ENCODE measurements at regions not wholly inside any gene's neighbourhood (a gene's known extent, or its start where the extent isn't known, plus 50 kb on each side); places are given as distances from the start of the nearest gene placed in this dataset.

DNA sequence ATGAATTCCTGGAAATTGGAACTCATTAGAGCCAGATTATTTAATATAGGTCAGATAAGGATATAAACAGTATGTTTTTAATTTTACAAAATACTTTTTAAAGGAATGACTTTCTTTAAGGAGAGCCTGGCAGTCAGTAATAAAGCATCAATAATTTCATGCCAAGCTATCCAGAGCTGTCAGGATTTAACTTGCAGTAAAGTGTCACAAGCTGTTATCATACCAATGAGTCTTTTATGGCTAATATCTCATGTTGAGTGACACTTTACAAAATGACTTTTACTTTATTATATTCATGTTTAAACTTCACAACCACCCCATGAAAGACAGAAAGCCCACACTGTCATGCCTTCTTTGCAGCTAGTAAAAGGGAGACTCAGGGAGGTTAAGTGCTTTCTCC lies 72.9 kb upstream of the C3orf49 start:
- Mint-ChIP-seq H3K27me3 (ENCODE audit: insufficient read depth, low read depth, poor library complexity) (no peaks in the 10 kb centered on the region), H3K27ac (no peak overlapping the region), H3K9me3 (no peaks in the 10 kb centered on the region), H3K36me3 (ENCODE audit: low read depth) (no peaks in the 10 kb centered on the region), H3K4me1 (no peaks in the 10 kb centered on the region), H3K4me3 (no peak overlapping the region)
- Histone ChIP-seq H3K4me2 (no peak overlapping the region), H3K27me3 (ENCODE audit: insufficient read depth) (no peaks in the 10 kb centered on the region), H4K20me1 (replicated peaks; ENCODE audit: insufficient read depth) (no peaks in the 10 kb centered on the region), H3K79me2 (replicated peaks; ENCODE audit: insufficient read depth) (no peaks in the 10 kb centered on the region), H3K27ac (ENCODE audit: low read depth) (no peak overlapping the region), H3K4me3 (no peak overlapping the region), H3F3A (replicated peaks; ENCODE audit: low read depth) (no peaks in the 10 kb centered on the region), H2AFZ (no peak overlapping the region), H3K36me3 (ENCODE audit: insufficient read depth) (no peaks in the 10 kb centered on the region), H3K9me2 (ENCODE audit: insufficient read depth) (peaks cover 6% of the 10 kb centered on the region; the same call in 1 of the 2 replicates), H3K4me1 (ENCODE audit: insufficient read depth) (0 out of 2 replicates have a peak, but pooled peaks cover 3% of the 10 kb centered on the region)
- TF ChIP-seq ZNF462 (CRISPR knock-in tag; IDR thresholded peaks at IDR 0.05) (no peak), NANOG (IDR thresholded peaks at IDR 0.05; ENCODE audit: borderline replicate concordance) (no peak), CREB1 (CRISPR knock-in tag; IDR thresholded peaks at IDR 0.05; ENCODE audit: low read depth) (no peak), CTCF (conservative IDR thresholded peaks at IDR 0.05; ENCODE audit: low read depth in 2 of 2) (no peak), STAT1 (IDR thresholded peaks at IDR 0.05; ENCODE audit: unreplicated experiment) (no peak), POLR2AphosphoS5 (IDR thresholded peaks at IDR 0.05; ENCODE audit: low read depth) (no peak), EZH2phosphoT487 (IDR thresholded peaks at IDR 0.05; ENCODE audit: unreplicated experiment) (no peak), EZH2 (IDR thresholded peaks at IDR 0.05; ENCODE audit: low read depth, unreplicated experiment) (no peak), ZNF114 (CRISPR knock-in tag; IDR thresholded peaks at IDR 0.05) (no peak), JUNB (IDR thresholded peaks at IDR 0.05; ENCODE audit: unreplicated experiment) (no peak), ZNF331 (CRISPR knock-in tag; IDR thresholded peaks at IDR 0.05; ENCODE audit: low read depth) (no peak)
- TF ChIP-seq, protein P1, sequence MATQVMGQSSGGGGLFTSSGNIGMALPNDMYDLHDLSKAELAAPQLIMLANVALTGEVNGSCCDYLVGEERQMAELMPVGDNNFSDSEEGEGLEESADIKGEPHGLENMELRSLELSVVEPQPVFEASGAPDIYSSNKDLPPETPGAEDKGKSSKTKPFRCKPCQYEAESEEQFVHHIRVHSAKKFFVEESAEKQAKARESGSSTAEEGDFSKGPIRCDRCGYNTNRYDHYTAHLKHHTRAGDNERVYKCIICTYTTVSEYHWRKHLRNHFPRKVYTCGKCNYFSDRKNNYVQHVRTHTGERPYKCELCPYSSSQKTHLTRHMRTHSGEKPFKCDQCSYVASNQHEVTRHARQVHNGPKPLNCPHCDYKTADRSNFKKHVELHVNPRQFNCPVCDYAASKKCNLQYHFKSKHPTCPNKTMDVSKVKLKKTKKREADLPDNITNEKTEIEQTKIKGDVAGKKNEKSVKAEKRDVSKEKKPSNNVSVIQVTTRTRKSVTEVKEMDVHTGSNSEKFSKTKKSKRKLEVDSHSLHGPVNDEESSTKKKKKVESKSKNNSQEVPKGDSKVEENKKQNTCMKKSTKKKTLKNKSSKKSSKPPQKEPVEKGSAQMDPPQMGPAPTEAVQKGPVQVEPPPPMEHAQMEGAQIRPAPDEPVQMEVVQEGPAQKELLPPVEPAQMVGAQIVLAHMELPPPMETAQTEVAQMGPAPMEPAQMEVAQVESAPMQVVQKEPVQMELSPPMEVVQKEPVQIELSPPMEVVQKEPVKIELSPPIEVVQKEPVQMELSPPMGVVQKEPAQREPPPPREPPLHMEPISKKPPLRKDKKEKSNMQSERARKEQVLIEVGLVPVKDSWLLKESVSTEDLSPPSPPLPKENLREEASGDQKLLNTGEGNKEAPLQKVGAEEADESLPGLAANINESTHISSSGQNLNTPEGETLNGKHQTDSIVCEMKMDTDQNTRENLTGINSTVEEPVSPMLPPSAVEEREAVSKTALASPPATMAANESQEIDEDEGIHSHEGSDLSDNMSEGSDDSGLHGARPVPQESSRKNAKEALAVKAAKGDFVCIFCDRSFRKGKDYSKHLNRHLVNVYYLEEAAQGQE (IDR thresholded peaks at IDR 0.05; ENCODE audit: unreplicated experiment) = no peak
- TF ChIP-seq, protein P2, sequence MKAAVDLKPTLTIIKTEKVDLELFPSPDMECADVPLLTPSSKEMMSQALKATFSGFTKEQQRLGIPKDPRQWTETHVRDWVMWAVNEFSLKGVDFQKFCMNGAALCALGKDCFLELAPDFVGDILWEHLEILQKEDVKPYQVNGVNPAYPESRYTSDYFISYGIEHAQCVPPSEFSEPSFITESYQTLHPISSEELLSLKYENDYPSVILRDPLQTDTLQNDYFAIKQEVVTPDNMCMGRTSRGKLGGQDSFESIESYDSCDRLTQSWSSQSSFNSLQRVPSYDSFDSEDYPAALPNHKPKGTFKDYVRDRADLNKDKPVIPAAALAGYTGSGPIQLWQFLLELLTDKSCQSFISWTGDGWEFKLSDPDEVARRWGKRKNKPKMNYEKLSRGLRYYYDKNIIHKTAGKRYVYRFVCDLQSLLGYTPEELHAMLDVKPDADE (IDR thresholded peaks at IDR 0.05) = no peak
- ATAC-seq (no peak), DNase-seq (ENCODE audit: low spot score) (no peak)

Data from GM23338 (cell line).